ENCODE measurements at regions not wholly inside any gene's neighbourhood (a gene's known extent, or its start where the extent isn't known, plus 50 kb on each side); places are given as distances from the start of the nearest gene placed in this dataset.
"Not testable (repeated sequence)": the region's sequence is repeated elsewhere in the genome, so short reads cannot be mapped to it uniquely, and the experiment has no call there.

GRCh38 chr20:12744037-12744436 lies 264.7 kb upstream of the SPTLC3 start:
- Histone ChIP-seq H3K4me3 (ENCODE audit: low read depth, low read length) (no peak overlapping the region), H3K4me1 (ENCODE audit: insufficient read depth) (no peaks in the 10 kb centered on the region), H3K27ac (ENCODE audit: low read depth) (no peak overlapping the region), H3K36me3 (ENCODE audit: insufficient read depth) (no peaks in the 10 kb centered on the region)
- 94% methylated on average over 2 of the region's 2 CpGs for WGBS
- DNase-seq (ENCODE audit: extremely low spot score), result no peak

- Histone ChIP-seq H3K36me3 (ENCODE audit: insufficient read depth) (no peaks in the 10 kb centered on the region), H3K4me3 (ENCODE audit: low read depth, low read length) (no peak overlapping the region), H3K4me1 (ENCODE audit: insufficient read depth) (no peaks in the 10 kb centered on the region), H3K27ac (ENCODE audit: low read depth) (no peak overlapping the region)
- WGBS, result 88% methylated on average over 1 of the region's 1 CpG
- DNase-seq (ENCODE audit: extremely low spot score), result no peak
Measured at GRCh38 chr20:12748359-12748994, 260.3 kb upstream of the SPTLC3 start.

- Histone ChIP-seq H3K36me3 (ENCODE audit: insufficient read depth) (no peaks in the 10 kb centered on the region), H3K4me1 (ENCODE audit: insufficient read depth) (no peaks in the 10 kb centered on the region), H3K4me3 (ENCODE audit: low read depth, low read length) (no peak overlapping the region), H3K27ac (ENCODE audit: low read depth) (no peak overlapping the region)
- no peak for DNase-seq (ENCODE audit: extremely low spot score)
- WGBS, result 62% methylated on average over 6 of the region's 6 CpGs
Measured at GRCh38 chr20:12750221-12750620, 258.6 kb upstream of the SPTLC3 start.

- H3K27ac ChIP-seq (ENCODE audit: low read depth); DNase-seq (ENCODE audit: extremely low spot score); H3K36me3 ChIP-seq (ENCODE audit: insufficient read depth); H3K4me3 ChIP-seq (ENCODE audit: low read depth, low read length); H3K4me1 ChIP-seq (ENCODE audit: insufficient read depth): not testable (repeated sequence)
- WGBS, result 92% methylated on average over 9 of the region's 9 CpGs
Measured at GRCh38 chr20:12752900-12753693, 255.7 kb upstream of the SPTLC3 start.

GRCh38 chr20:12753742-12754141 lies 255.0 kb upstream of the SPTLC3 start:
- H3K27ac ChIP-seq (ENCODE audit: low read depth); H3K36me3 ChIP-seq (ENCODE audit: insufficient read depth); DNase-seq (ENCODE audit: extremely low spot score); H3K4me1 ChIP-seq (ENCODE audit: insufficient read depth); H3K4me3 ChIP-seq (ENCODE audit: low read depth, low read length): not testable (repeated sequence)
- 96% methylated on average over 3 of the region's 3 CpGs for WGBS

GRCh38 chr20:12759493-12759892 lies 249.3 kb upstream of the SPTLC3 start:
- H3K27ac ChIP-seq (ENCODE audit: low read depth); DNase-seq (ENCODE audit: extremely low spot score); H3K36me3 ChIP-seq (ENCODE audit: insufficient read depth); H3K4me1 ChIP-seq (ENCODE audit: insufficient read depth); H3K4me3 ChIP-seq (ENCODE audit: low read depth, low read length): not testable (repeated sequence)
- WGBS, result 88% methylated on average over 3 of the region's 5 CpGs

- H3K27ac ChIP-seq (ENCODE audit: low read depth), result no peak overlapping the region
- WGBS, result 27% methylated on average over 7 of the region's 7 CpGs
- no peak for DNase-seq (ENCODE audit: extremely low spot score)
Measured at GRCh38 chr20:12762725-12763124, 246.0 kb upstream of the SPTLC3 start.

GRCh38 chr20:12763406-12763805 lies 245.4 kb upstream of the SPTLC3 start:
- Histone ChIP-seq H3K36me3 (ENCODE audit: insufficient read depth) (no peaks in the 10 kb centered on the region), H3K4me3 (ENCODE audit: low read depth, low read length) (no peak overlapping the region), H3K4me1 (ENCODE audit: insufficient read depth) (no peaks in the 10 kb centered on the region), H3K27ac (ENCODE audit: low read depth) (no peak overlapping the region)
- no peak for DNase-seq (ENCODE audit: extremely low spot score)
- WGBS, result 100% methylated on average over 1 of the region's 1 CpG

More at GRCh38 chr20:12762725-12763124, 246.0 kb upstream of the SPTLC3 start:
- Histone ChIP-seq H3K4me1 (ENCODE audit: insufficient read depth) (no peaks in the 10 kb centered on the region), H3K4me3 (ENCODE audit: low read depth, low read length) (no peak overlapping the region), H3K36me3 (ENCODE audit: insufficient read depth) (no peaks in the 10 kb centered on the region)

- no peaks in the 10 kb centered on the region for H3K36me3 ChIP-seq (ENCODE audit: insufficient read depth)
- no peak for DNase-seq (ENCODE audit: extremely low spot score)
- 83% methylated on average over 5 of the region's 5 CpGs for WGBS
- H3K4me3 ChIP-seq (ENCODE audit: low read depth, low read length), result no peak overlapping the region
- H3K4me1 ChIP-seq (ENCODE audit: insufficient read depth), result no peaks in the 10 kb centered on the region
- H3K27ac ChIP-seq (ENCODE audit: low read depth), result no peak overlapping the region
Measured at GRCh38 chr20:12764053-12764452, 244.7 kb upstream of the SPTLC3 start.

- Histone ChIP-seq H3K4me3 (ENCODE audit: low read depth, low read length) (no peak overlapping the region), H3K27ac (ENCODE audit: low read depth) (no peak overlapping the region), H3K36me3 (ENCODE audit: insufficient read depth) (no peaks in the 10 kb centered on the region), H3K4me1 (ENCODE audit: insufficient read depth) (no peaks in the 10 kb centered on the region)
- 2% methylated on average over 1 of the region's 1 CpG for WGBS
- DNase-seq (ENCODE audit: extremely low spot score), result no peak
Measured at GRCh38 chr20:12764851-12765250, 243.9 kb upstream of the SPTLC3 start.

GRCh38 chr20:12773936-12774335 lies 234.8 kb upstream of the SPTLC3 start:
- Histone ChIP-seq H3K4me3 (ENCODE audit: low read depth, low read length) (no peak overlapping the region), H3K36me3 (ENCODE audit: insufficient read depth) (no peaks in the 10 kb centered on the region), H3K4me1 (ENCODE audit: insufficient read depth) (no peaks in the 10 kb centered on the region), H3K27ac (ENCODE audit: low read depth) (no peak overlapping the region)
- 68% methylated on average over 2 of the region's 2 CpGs for WGBS
- DNase-seq (ENCODE audit: extremely low spot score), result no peak

GRCh38 chr20:12775041-12775440 lies 233.7 kb upstream of the SPTLC3 start:
- H3K4me1 ChIP-seq (ENCODE audit: insufficient read depth), result no peaks in the 10 kb centered on the region
- 55% methylated on average over 5 of the region's 5 CpGs for WGBS
- H3K27ac ChIP-seq (ENCODE audit: low read depth), result no peak overlapping the region
- H3K36me3 ChIP-seq (ENCODE audit: insufficient read depth), result no peaks in the 10 kb centered on the region
- DNase-seq (ENCODE audit: extremely low spot score), result no peak
- H3K4me3 ChIP-seq (ENCODE audit: low read depth, low read length), result no peak overlapping the region

- H3K36me3 ChIP-seq (ENCODE audit: insufficient read depth), result no peaks in the 10 kb centered on the region
- H3K27ac ChIP-seq (ENCODE audit: low read depth), result no peak overlapping the region
- H3K4me1 ChIP-seq (ENCODE audit: insufficient read depth), result no peaks in the 10 kb centered on the region
- H3K4me3 ChIP-seq (ENCODE audit: low read depth, low read length), result no peak overlapping the region
- DNase-seq (ENCODE audit: extremely low spot score), result no peak
- WGBS, result 96% methylated on average over 5 of the region's 5 CpGs
Measured at GRCh38 chr20:12777016-12777415, 231.8 kb upstream of the SPTLC3 start.

GRCh38 chr20:12786276-12786675 lies 222.5 kb upstream of the SPTLC3 start:
- 56% methylated on average over 5 of the region's 5 CpGs for WGBS
- no peak for DNase-seq (ENCODE audit: extremely low spot score)
- Histone ChIP-seq H3K27ac (ENCODE audit: low read depth) (no peak overlapping the region), H3K36me3 (ENCODE audit: insufficient read depth) (no peaks in the 10 kb centered on the region), H3K4me1 (ENCODE audit: insufficient read depth) (no peaks in the 10 kb centered on the region), H3K4me3 (ENCODE audit: low read depth, low read length) (no peak overlapping the region)

All from urinary bladder (tissue), 3 donors.